GM12891 (cell line): ENCODE measurements at regions not wholly inside any gene's neighbourhood (a gene's known extent, or its start where the extent isn't known, plus 50 kb on each side); places are given as distances from the start of the nearest gene placed in this dataset.

Experiments
- POLR2A ChIP-seq: IDR thresholded peaks from 2 replicates; pipeline ENCODE4 v1.6.1; 2011; ENCODE audit warnings: low read depth, low read length, control low read depth
- POLR2AphosphoS5 ChIP-seq: IDR thresholded peaks from 2 replicates; pipeline ENCODE4 v1.6.1; 2011; ENCODE audit warnings: low read depth, low read length, control low read depth
- TAF1 ChIP-seq: IDR thresholded peaks from 2 replicates; pipeline ENCODE4 v1.6.1; 2011; ENCODE audit warnings: low read depth, low read length, control low read depth

- TF ChIP-seq POLR2A = no peak
- TF ChIP-seq TAF1 = no peak
- no peak for TF ChIP-seq POLR2AphosphoS5
Measured at GRCh38 chr6:156440688-156441087, 336.5 kb upstream of the ARID1B start.
